ENCODE measurements at regions not wholly inside any gene's neighbourhood (a gene's known extent, or its start where the extent isn't known, plus 50 kb on each side); places are given as distances from the start of the nearest gene placed in this dataset.

GRCh38 chr20:20894280-20894679 is 181.8 kb upstream of the RALGAPA2 start:
- no peak overlapping the region for H3K4me3 Mint-ChIP-seq (ENCODE audit: unreplicated experiment)
- H3K27me3 Mint-ChIP-seq (ENCODE audit: low read depth): no peaks in the 10 kb centered on the region

GRCh38 chr20:20892328-20892727 is 179.9 kb upstream of the RALGAPA2 start:
- Mint-ChIP-seq H3K36me3 (ENCODE audit: low read depth) (no peaks in the 10 kb centered on the region), H3K4me1 (ENCODE audit: low read depth) (peaks cover 2% of the 10 kb centered on the region), H3K4me3 (ENCODE audit: unreplicated experiment) (no peak overlapping the region), H3K9me3 (ENCODE audit: low read depth) (peaks cover 5% of the 10 kb centered on the region), H3K27me3 (ENCODE audit: low read depth) (no peaks in the 10 kb centered on the region), H3K27ac (ENCODE audit: unreplicated experiment) (no peak overlapping the region)
- DNase-seq (ENCODE audit: low spot score): no peak
- TF ChIP-seq CTCF (IDR thresholded peaks at IDR 0.05): no peak

More at GRCh38 chr20:20894280-20894679, 181.8 kb upstream of the RALGAPA2 start:
- H3K36me3 Mint-ChIP-seq (ENCODE audit: low read depth): no peaks in the 10 kb centered on the region
- H3K4me1 Mint-ChIP-seq (ENCODE audit: low read depth): peaks cover 2% of the 10 kb centered on the region
- peaks cover 5% of the 10 kb centered on the region for H3K9me3 Mint-ChIP-seq (ENCODE audit: low read depth)
- no peak for DNase-seq (ENCODE audit: low spot score)
- no peak overlapping the region for H3K27ac Mint-ChIP-seq (ENCODE audit: unreplicated experiment)
- no peak for TF ChIP-seq CTCF (IDR thresholded peaks at IDR 0.05)

GRCh38 chr20:20890751-20891150 is 178.3 kb upstream of the RALGAPA2 start:
- DNase-seq (ENCODE audit: low spot score): no peak
- TF ChIP-seq CTCF (IDR thresholded peaks at IDR 0.05): no peak
- Mint-ChIP-seq H3K9me3 (ENCODE audit: low read depth) (peaks cover 5% of the 10 kb centered on the region), H3K36me3 (ENCODE audit: low read depth) (no peaks in the 10 kb centered on the region), H3K4me3 (ENCODE audit: unreplicated experiment) (no peak overlapping the region), H3K27ac (ENCODE audit: unreplicated experiment) (no peak overlapping the region), H3K4me1 (ENCODE audit: low read depth) (peaks cover 2% of the 10 kb centered on the region), H3K27me3 (ENCODE audit: low read depth) (no peaks in the 10 kb centered on the region)

GRCh38 chr20:20888936-20889335 is 176.5 kb upstream of the RALGAPA2 start:
- Mint-ChIP-seq H3K27me3 (ENCODE audit: low read depth) (peaks cover 2% of the 10 kb centered on the region), H3K27ac (ENCODE audit: unreplicated experiment) (no peak overlapping the region), H3K9me3 (ENCODE audit: low read depth) (peaks cover 3% of the 10 kb centered on the region), H3K4me3 (ENCODE audit: unreplicated experiment) (no peak overlapping the region), H3K36me3 (ENCODE audit: low read depth) (no peaks in the 10 kb centered on the region), H3K4me1 (ENCODE audit: low read depth) (no peaks in the 10 kb centered on the region)
- no peak for TF ChIP-seq CTCF (IDR thresholded peaks at IDR 0.05)
- no peak for DNase-seq (ENCODE audit: low spot score)

- TF ChIP-seq CTCF (IDR thresholded peaks at IDR 0.05): no peak
- H3K4me3 Mint-ChIP-seq (ENCODE audit: unreplicated experiment): no peak overlapping the region
- H3K36me3 Mint-ChIP-seq (ENCODE audit: low read depth): no peaks in the 10 kb centered on the region
- H3K27ac Mint-ChIP-seq (ENCODE audit: unreplicated experiment): no peak overlapping the region
- H3K9me3 Mint-ChIP-seq (ENCODE audit: low read depth): peaks cover 3% of the 10 kb centered on the region
- peaks cover 2% of the 10 kb centered on the region for H3K27me3 Mint-ChIP-seq (ENCODE audit: low read depth)
- DNase-seq (ENCODE audit: low spot score): no peak
- H3K4me1 Mint-ChIP-seq (ENCODE audit: low read depth): no peaks in the 10 kb centered on the region
Measured at GRCh38 chr20:20888266-20888656, 175.8 kb upstream of the RALGAPA2 start.

Measured in chondrocyte (in vitro differentiated cells).